ENCODE measurements at regions not wholly inside any gene's neighbourhood (a gene's known extent, or its start where the extent isn't known, plus 50 kb on each side); places are given as distances from the start of the nearest gene placed in this dataset.

- ChIA-PET POLR2A (no interaction called here), CTCF (ENCODE audit: low intra/inter-chr PET ratio, low total read pairs) (no interaction called here)
- H3K36me3 ChIP-seq (replicated peaks in 1 of 2; ENCODE audit: control insufficient read depth in 1 of 2, insufficient read depth in 2 of 2, low read length in 2 of 2), result no peaks in the 10 kb centered on the region
- BruUV-seq (replicated peaks), result no TSS peak
- no peaks in the 10 kb centered on the region for H3K9me3 ChIP-seq (ENCODE audit: low read length)
- no peak for DNase-seq (ENCODE audit: low spot score)
- intact Hi-C loops (cut with micrococcal nuclease; ENCODE audit: unreplicated experiment), result no loop called here
- in situ Hi-C loops (cut with HindIII; ENCODE audit: extremely low pct_ligation_motif_present, low pct_unique_long_range_greater_than_20kb), result no loop called here
- H3K9ac ChIP-seq (ENCODE audit: insufficient read depth, low read depth, low read length), result no peak overlapping the region
- no peaks in the 10 kb centered on the region for H3K79me2 ChIP-seq (ENCODE audit: insufficient read depth, low read length)
- no peak for ATAC-seq
- H3K4me1 ChIP-seq (ENCODE audit: insufficient read depth, low read length), result no peaks in the 10 kb centered on the region
- no peaks in the 10 kb centered on the region for H3K27me3 ChIP-seq (ENCODE audit: control insufficient read depth in 1 of 2, insufficient read depth in 2 of 2, low read length in 2 of 2)
- TF ChIP-seq ZNF629 (CRISPR knock-in tag; conservative IDR thresholded peaks at IDR 0.05) (peak; percentile 53; the same call in 1 of the 2 replicates), MLXIP (CRISPR knock-in tag; IDR thresholded peaks at IDR 0.05; ENCODE audit: borderline replicate concordance) (no peak)
- WGBS (ENCODE audit: low lambda C conversion rate), result 18% methylated on average over 5 of the region's 5 CpGs
- H3K4me2 ChIP-seq (ENCODE audit: low read depth, low read length), result no peak overlapping the region
- no peak for FAIRE-seq
- H4K20me1 ChIP-seq (ENCODE audit: insufficient read depth, low read length), result no peaks in the 10 kb centered on the region
- no peak overlapping the region for H2AFZ ChIP-seq (ENCODE audit: low read length)
- H3K4me3 ChIP-seq (replicated peaks in 1 of 3; ENCODE audit: insufficient read depth in 1 of 3, low read depth in 2 of 3, low read length in 3 of 3), result no peak overlapping the region
- no peak overlapping the region for H3K27ac ChIP-seq (ENCODE audit: extremely low read length, insufficient read depth, low read length)
Observed at GRCh38 chr3:25967385-25967784, 177.5 kb downstream of the OXSM start.

- no peaks in the 10 kb centered on the region for H3K36me3 ChIP-seq (replicated peaks in 1 of 2; ENCODE audit: control insufficient read depth in 1 of 2, insufficient read depth in 2 of 2, low read length in 2 of 2)
- in situ Hi-C loops (cut with HindIII; ENCODE audit: extremely low pct_ligation_motif_present, low pct_unique_long_range_greater_than_20kb) (no loop called here), intact Hi-C loops (cut with micrococcal nuclease; ENCODE audit: unreplicated experiment) (no loop called here)
- H3K4me1 ChIP-seq (ENCODE audit: insufficient read depth, low read length), result no peaks in the 10 kb centered on the region
- H2AFZ ChIP-seq (ENCODE audit: low read length), result no peak overlapping the region
- ChIA-PET CTCF (ENCODE audit: low intra/inter-chr PET ratio, low total read pairs) (no interaction called here), POLR2A (no interaction called here)
- H3K9me3 ChIP-seq (ENCODE audit: low read length), result no peaks in the 10 kb centered on the region
- TF ChIP-seq HOXA3 (CRISPR knock-in tag; IDR thresholded peaks at IDR 0.05) (no peak), LCORL (IDR thresholded peaks at IDR 0.05) (peak; percentile 94), LCORL (CRISPR knock-in tag; IDR thresholded peaks at IDR 0.05) (no peak), NONO (IDR thresholded peaks at IDR 0.05) (no peak), NONO (CRISPR knock-in tag; conservative IDR thresholded peaks at IDR 0.05) (no peak)
- no peaks in the 10 kb centered on the region for H3K27me3 ChIP-seq (ENCODE audit: control insufficient read depth in 1 of 2, insufficient read depth in 2 of 2, low read length in 2 of 2)
- no peaks in the 10 kb centered on the region for H4K20me1 ChIP-seq (ENCODE audit: insufficient read depth, low read length)
- no peak for FAIRE-seq
- H3K9ac ChIP-seq (ENCODE audit: insufficient read depth, low read depth, low read length), result no peak overlapping the region
- no peak overlapping the region for H3K4me2 ChIP-seq (ENCODE audit: low read depth, low read length)
- no TSS peak for BruUV-seq (replicated peaks)
- H3K4me3 ChIP-seq (replicated peaks in 1 of 3; ENCODE audit: insufficient read depth in 1 of 3, low read depth in 2 of 3, low read length in 3 of 3), result no peak overlapping the region
- H3K27ac ChIP-seq (ENCODE audit: extremely low read length, insufficient read depth, low read length), result no peak overlapping the region
- no peak for DNase-seq (ENCODE audit: low spot score)
- no peak for ATAC-seq
- 3% methylated on average over 2 of the region's 2 CpGs for WGBS (ENCODE audit: low lambda C conversion rate)
- no peaks in the 10 kb centered on the region for H3K79me2 ChIP-seq (ENCODE audit: insufficient read depth, low read length)
Observed at GRCh38 chr3:25971736-25972135, 181.8 kb downstream of the OXSM start.

All from HepG2 (cell line).